IPS-20b (cell line): ENCODE measurements at regions not wholly inside any gene's neighbourhood (a gene's known extent, or its start where the extent isn't known, plus 50 kb on each side); places are given as distances from the start of the nearest gene placed in this dataset.

Source experiments
- H3K27ac ChIP-seq: one replicate; pipeline ENCODE4 v1.5.1; 2013; ENCODE audit warnings: low read length
- H3K27me3 ChIP-seq: 2 replicates; pipeline ENCODE4 v1.6.1; 2013; ENCODE audit warnings: mild to moderate bottlenecking, low read length, inconsistent platforms; ENCODE audit not compliant: insufficient read depth
- H3K36me3 ChIP-seq: 2 replicates; pipeline ENCODE4 v1.6.1; 2013; ENCODE audit warnings: low read depth, mild to moderate bottlenecking, inconsistent platforms, low read length, moderate library complexity; ENCODE audit not compliant: insufficient read depth
- H3K4me1 ChIP-seq: 2 replicates; pipeline ENCODE4 v1.6.1; 2013; ENCODE audit warnings: mild to moderate bottlenecking, control low read depth, inconsistent platforms, low read length, moderate library complexity; ENCODE audit not compliant: insufficient read depth
- H3K4me3 ChIP-seq: 2 replicates; pipeline ENCODE4 v1.5.1; 2013; ENCODE audit warnings: mild to moderate bottlenecking, low read length, inconsistent platforms
- H3K9ac ChIP-seq: 2 replicates; pipeline ENCODE4 v1.6.1; 2013; ENCODE audit warnings: low read depth, mild to moderate bottlenecking, inconsistent platforms, low read length, moderate library complexity
- H3K9me3 ChIP-seq: 2 replicates; pipeline ENCODE4 v1.6.1; 2013; ENCODE audit warnings: mild to moderate bottlenecking, low read depth, low read length, inconsistent platforms; ENCODE audit not compliant: insufficient read depth

- Histone ChIP-seq H3K27ac (no peak overlapping the region), H3K9ac (no peak overlapping the region), H3K4me3 (no peak overlapping the region), H3K4me1 (no peaks in the 10 kb centered on the region), H3K36me3 (no peaks in the 10 kb centered on the region), H3K27me3 (no peaks in the 10 kb centered on the region), H3K9me3 (peaks cover 38% of the 10 kb centered on the region; the same call in 1 of the 2 replicates)
Observed at GRCh38 chr18:76750917-76751890, 71.2 kb upstream of the ZNF236 start.

DNA sequence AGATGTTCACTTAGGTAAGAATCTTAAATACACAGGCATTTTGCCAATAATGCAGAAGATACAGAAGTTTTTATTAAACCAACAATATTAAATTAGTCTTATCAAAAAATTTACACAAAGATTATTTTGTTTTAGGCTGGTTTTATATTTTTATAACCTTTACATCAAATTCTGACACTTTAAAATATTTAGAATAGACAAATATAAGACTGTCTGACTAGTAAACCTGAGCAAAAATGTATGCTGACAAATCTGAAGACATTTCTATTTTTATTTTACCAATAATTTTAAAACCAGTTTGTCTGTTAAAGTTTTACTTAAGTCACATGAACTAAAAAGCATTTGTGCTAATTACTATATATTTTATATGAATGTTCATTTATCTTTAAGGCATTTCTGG is 72.1 kb upstream of the ZNF236 start:
- no peak overlapping the region for H3K4me3 ChIP-seq
- H3K9ac ChIP-seq = no peak overlapping the region
- H3K36me3 ChIP-seq = no peaks in the 10 kb centered on the region
- H3K4me1 ChIP-seq = no peaks in the 10 kb centered on the region
- H3K27me3 ChIP-seq = no peaks in the 10 kb centered on the region
- no peak overlapping the region for H3K27ac ChIP-seq
- peaks cover 42% of the 10 kb centered on the region; the same call in 1 of the 2 replicates for H3K9me3 ChIP-seq

DNA sequence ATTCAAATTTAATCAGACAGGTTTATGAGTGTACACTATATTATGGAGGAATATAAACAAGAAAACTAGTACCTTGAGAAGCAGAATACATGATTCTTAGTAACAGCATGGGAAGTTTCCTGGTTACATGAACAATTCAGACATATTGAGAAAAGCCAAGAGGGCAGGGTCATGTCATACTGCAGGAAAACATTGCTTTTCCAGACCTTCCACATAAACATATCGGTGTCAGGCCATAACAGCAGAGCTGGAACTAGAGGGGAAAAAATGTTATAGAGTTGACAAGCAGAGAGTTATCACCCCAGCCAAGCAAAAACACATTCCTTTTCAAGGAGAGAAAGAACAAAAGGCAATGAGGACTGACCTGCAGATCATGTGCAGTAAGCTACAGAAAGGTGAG is 74.7 kb upstream of the ZNF236 start:
- no peaks in the 10 kb centered on the region for H3K36me3 ChIP-seq
- no peak overlapping the region for H3K4me3 ChIP-seq
- H3K4me1 ChIP-seq = no peaks in the 10 kb centered on the region
- no peaks in the 10 kb centered on the region for H3K27me3 ChIP-seq
- H3K9ac ChIP-seq = no peak overlapping the region
- peaks cover 47% of the 10 kb centered on the region; the same call in 1 of the 2 replicates for H3K9me3 ChIP-seq
- no peak overlapping the region for H3K27ac ChIP-seq

GRCh38 chr18:76741346-76741745 is 81.0 kb upstream of the ZNF236 start:
- no peak overlapping the region for H3K27ac ChIP-seq
- no peaks in the 10 kb centered on the region for H3K4me1 ChIP-seq
- H3K27me3 ChIP-seq = no peaks in the 10 kb centered on the region
- H3K9ac ChIP-seq = no peak overlapping the region
- H3K4me3 ChIP-seq = no peak overlapping the region
- H3K9me3 ChIP-seq = peaks cover 9% of the 10 kb centered on the region; the same call in 1 of the 2 replicates
- no peaks in the 10 kb centered on the region for H3K36me3 ChIP-seq

- Histone ChIP-seq H3K36me3 (no peaks in the 10 kb centered on the region), H3K27ac (no peak overlapping the region), H3K27me3 (no peaks in the 10 kb centered on the region), H3K4me1 (no peaks in the 10 kb centered on the region), H3K9ac (no peak overlapping the region), H3K4me3 (no peak overlapping the region), H3K9me3 (no peaks in the 10 kb centered on the region)
Observed at GRCh38 chr18:76736309-76736708, 86.0 kb upstream of the ZNF236 start.

DNA sequence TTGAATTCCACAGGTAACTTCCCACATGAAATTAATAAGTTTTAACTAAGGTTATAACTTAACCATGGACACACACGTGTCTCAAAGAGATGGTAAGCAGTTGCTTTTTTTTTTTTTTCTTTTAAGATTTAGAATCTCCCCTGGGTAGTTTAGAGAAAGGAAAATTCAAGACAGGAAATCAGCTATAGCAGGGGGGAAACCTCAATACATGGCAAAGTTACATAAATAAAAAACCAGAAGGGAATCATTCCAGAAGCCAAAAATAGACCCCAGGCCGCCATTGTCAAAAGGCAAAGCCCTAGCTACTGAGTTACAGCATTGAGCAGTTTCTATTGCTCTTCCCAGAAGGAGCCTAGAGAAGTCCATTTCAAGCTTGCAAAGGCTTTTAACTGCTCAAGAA is 91.5 kb upstream of the ZNF236 start:
- H3K27ac ChIP-seq = no peak overlapping the region
- H3K4me1 ChIP-seq = peaks cover 3% of the 10 kb centered on the region; the same call in 1 of the 2 replicates
- H3K9me3 ChIP-seq = peaks cover 11% of the 10 kb centered on the region
- H3K36me3 ChIP-seq = no peaks in the 10 kb centered on the region
- H3K9ac ChIP-seq = no peak overlapping the region
- no peaks in the 10 kb centered on the region for H3K27me3 ChIP-seq
- no peak overlapping the region for H3K4me3 ChIP-seq

GRCh38 chr18:76727589-76727988 is 94.8 kb upstream of the ZNF236 start:
- H3K27ac ChIP-seq = no peak overlapping the region

DNA sequence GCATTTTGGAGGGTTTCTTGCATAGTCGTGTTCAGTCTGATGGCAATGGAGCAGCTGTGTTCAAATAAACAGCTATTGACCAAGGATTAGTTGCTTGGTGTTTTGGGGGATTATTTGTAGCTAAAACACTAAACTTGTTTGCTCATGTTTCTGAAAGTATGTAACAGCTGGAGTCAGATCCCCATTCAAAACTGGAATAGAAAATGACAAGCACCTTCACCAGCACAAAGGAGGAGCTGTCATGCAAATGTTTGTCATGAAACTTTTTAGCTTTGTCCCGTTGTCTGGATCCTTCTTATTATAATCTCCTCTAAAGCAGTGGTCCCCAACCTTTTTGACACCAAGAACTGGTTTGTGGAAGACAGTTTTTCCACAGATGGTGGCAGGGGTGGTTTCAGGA is 96.9 kb upstream of the ZNF236 start:
- H3K9me3 ChIP-seq = peaks cover 16% of the 10 kb centered on the region
- no peaks in the 10 kb centered on the region for H3K36me3 ChIP-seq
- no peaks in the 10 kb centered on the region for H3K27me3 ChIP-seq
- H3K27ac ChIP-seq = no peak overlapping the region
- H3K4me3 ChIP-seq = no peak overlapping the region
- no peaks in the 10 kb centered on the region for H3K4me1 ChIP-seq
- H3K9ac ChIP-seq = no peak overlapping the region

More at GRCh38 chr18:76727589-76727988, 94.8 kb upstream of the ZNF236 start:
- H3K9ac ChIP-seq = no peak overlapping the region
- no peaks in the 10 kb centered on the region for H3K27me3 ChIP-seq
- H3K9me3 ChIP-seq = peaks cover 16% of the 10 kb centered on the region
- no peaks in the 10 kb centered on the region for H3K36me3 ChIP-seq
- peaks cover 3% of the 10 kb centered on the region; the same call in 1 of the 2 replicates for H3K4me1 ChIP-seq
- no peak overlapping the region for H3K4me3 ChIP-seq

- Histone ChIP-seq H3K9ac (no peak overlapping the region), H3K4me1 (no peaks in the 10 kb centered on the region), H3K27ac (no peak overlapping the region), H3K4me3 (no peak overlapping the region), H3K27me3 (no peaks in the 10 kb centered on the region), H3K9me3 (peaks cover 9% of the 10 kb centered on the region), H3K36me3 (no peaks in the 10 kb centered on the region)
Observed at GRCh38 chr18:76722224-76723061, 99.9 kb upstream of the ZNF236 start.

GRCh38 chr18:76721207-76721996 is 101.0 kb upstream of the ZNF236 start:
- Histone ChIP-seq H3K4me3 (no peak overlapping the region), H3K9me3 (peaks cover 9% of the 10 kb centered on the region), H3K4me1 (no peaks in the 10 kb centered on the region), H3K36me3 (no peaks in the 10 kb centered on the region), H3K9ac (no peak overlapping the region), H3K27me3 (no peaks in the 10 kb centered on the region), H3K27ac (no peak overlapping the region)

GRCh38 chr18:76720683-76721082 is 101.7 kb upstream of the ZNF236 start:
- Histone ChIP-seq H3K4me1 (no peaks in the 10 kb centered on the region), H3K36me3 (no peaks in the 10 kb centered on the region), H3K9ac (no peak overlapping the region), H3K9me3 (peaks cover 3% of the 10 kb centered on the region; the same call in 1 of the 2 replicates), H3K27ac (no peak overlapping the region), H3K27me3 (no peaks in the 10 kb centered on the region), H3K4me3 (no peak overlapping the region)
